ENCODE measurements at regions not wholly inside any gene's neighbourhood (a gene's known extent, or its start where the extent isn't known, plus 50 kb on each side); places are given as distances from the start of the nearest gene placed in this dataset.

DNA sequence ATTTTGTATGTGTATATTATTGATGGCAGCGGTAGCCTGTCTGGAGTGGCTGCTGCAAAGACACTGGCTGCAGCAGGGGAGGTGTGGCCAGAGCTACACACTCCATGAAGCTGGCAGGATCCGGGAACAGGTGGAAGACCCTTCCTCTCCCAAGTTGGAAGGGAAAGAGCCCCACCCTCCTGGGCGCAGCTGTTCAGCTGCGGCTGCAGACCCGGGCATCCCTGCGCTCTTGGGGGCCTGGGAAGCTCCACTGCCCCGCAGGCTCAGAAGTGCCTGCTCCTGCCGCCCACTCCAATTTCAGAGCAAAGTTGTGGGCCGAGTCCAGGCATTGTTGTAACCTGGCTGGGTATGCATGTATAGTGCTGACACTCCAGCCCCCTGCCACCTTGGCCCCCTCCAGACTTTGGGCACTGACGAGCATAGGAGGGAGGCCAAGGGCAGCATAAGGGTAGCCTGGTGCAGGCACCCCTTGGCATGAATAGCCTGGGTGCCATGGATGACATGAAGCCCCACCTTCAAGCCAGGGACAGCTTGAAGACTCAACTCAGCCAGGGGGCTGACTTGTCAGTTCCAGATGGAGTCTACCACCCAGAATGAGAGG is 90.7 kb upstream of the TMEM168 start:
- TF ChIP-seq, protein P1, sequence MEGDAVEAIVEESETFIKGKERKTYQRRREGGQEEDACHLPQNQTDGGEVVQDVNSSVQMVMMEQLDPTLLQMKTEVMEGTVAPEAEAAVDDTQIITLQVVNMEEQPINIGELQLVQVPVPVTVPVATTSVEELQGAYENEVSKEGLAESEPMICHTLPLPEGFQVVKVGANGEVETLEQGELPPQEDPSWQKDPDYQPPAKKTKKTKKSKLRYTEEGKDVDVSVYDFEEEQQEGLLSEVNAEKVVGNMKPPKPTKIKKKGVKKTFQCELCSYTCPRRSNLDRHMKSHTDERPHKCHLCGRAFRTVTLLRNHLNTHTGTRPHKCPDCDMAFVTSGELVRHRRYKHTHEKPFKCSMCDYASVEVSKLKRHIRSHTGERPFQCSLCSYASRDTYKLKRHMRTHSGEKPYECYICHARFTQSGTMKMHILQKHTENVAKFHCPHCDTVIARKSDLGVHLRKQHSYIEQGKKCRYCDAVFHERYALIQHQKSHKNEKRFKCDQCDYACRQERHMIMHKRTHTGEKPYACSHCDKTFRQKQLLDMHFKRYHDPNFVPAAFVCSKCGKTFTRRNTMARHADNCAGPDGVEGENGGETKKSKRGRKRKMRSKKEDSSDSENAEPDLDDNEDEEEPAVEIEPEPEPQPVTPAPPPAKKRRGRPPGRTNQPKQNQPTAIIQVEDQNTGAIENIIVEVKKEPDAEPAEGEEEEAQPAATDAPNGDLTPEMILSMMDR (IDR thresholded peaks at IDR 0.05; ENCODE audit: insufficient read depth, low read length): no peak
- TF ChIP-seq POLR2AphosphoS5 (IDR thresholded peaks at IDR 0.05; ENCODE audit: low read depth): no peak
- TF ChIP-seq, protein P2, sequence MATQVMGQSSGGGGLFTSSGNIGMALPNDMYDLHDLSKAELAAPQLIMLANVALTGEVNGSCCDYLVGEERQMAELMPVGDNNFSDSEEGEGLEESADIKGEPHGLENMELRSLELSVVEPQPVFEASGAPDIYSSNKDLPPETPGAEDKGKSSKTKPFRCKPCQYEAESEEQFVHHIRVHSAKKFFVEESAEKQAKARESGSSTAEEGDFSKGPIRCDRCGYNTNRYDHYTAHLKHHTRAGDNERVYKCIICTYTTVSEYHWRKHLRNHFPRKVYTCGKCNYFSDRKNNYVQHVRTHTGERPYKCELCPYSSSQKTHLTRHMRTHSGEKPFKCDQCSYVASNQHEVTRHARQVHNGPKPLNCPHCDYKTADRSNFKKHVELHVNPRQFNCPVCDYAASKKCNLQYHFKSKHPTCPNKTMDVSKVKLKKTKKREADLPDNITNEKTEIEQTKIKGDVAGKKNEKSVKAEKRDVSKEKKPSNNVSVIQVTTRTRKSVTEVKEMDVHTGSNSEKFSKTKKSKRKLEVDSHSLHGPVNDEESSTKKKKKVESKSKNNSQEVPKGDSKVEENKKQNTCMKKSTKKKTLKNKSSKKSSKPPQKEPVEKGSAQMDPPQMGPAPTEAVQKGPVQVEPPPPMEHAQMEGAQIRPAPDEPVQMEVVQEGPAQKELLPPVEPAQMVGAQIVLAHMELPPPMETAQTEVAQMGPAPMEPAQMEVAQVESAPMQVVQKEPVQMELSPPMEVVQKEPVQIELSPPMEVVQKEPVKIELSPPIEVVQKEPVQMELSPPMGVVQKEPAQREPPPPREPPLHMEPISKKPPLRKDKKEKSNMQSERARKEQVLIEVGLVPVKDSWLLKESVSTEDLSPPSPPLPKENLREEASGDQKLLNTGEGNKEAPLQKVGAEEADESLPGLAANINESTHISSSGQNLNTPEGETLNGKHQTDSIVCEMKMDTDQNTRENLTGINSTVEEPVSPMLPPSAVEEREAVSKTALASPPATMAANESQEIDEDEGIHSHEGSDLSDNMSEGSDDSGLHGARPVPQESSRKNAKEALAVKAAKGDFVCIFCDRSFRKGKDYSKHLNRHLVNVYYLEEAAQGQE (IDR thresholded peaks at IDR 0.05; ENCODE audit: insufficient replicate concordance, low read depth): no peak
